ENCODE measurements at regions not wholly inside any gene's neighbourhood (a gene's known extent, or its start where the extent isn't known, plus 50 kb on each side); places are given as distances from the start of the nearest gene placed in this dataset.

DNA sequence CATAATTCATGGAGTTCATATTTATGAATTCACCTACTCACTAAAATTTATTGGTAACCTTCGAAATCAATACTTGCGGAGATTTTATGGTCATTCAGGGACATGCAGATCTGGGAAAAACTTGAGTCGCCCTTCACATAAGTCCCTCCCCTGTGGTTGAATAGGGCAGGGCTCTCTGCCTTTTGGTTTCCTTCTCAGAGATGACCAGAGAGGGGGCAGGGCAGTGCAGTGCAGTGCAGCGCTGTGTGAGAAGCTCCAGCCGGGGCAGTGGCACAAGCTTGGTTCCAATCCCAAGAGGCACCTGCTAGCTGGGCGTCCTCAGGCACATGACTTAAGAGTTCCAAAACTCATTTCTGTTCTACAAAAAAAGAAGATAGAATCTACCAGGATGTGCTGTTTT lies 274.4 kb upstream of the RAB6C start:
- DNase-seq (ENCODE audit: low read depth in 2 of 2), result no peak

DNA sequence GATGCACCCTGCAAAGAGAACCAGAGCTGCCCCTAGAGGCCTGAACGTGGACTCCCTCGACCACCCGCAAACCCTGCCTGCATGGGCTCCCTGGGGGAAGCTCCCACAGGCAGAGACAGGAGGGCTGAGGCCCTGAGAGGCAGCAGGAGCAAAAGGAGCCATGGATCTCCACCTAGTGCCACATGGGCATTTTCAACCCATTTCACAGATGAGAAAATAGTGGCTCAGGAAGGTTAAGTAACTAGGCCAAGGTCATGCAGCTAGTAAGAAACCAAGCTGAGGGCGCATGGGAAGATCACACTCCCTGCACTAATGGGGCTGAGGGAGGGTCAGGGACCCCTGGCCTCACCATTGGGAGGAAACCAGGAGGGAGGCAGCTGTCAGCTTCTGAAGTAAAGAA lies 271.7 kb upstream of the RAB6C start:
- no peak for DNase-seq (ENCODE audit: low read depth in 2 of 2)

DNA sequence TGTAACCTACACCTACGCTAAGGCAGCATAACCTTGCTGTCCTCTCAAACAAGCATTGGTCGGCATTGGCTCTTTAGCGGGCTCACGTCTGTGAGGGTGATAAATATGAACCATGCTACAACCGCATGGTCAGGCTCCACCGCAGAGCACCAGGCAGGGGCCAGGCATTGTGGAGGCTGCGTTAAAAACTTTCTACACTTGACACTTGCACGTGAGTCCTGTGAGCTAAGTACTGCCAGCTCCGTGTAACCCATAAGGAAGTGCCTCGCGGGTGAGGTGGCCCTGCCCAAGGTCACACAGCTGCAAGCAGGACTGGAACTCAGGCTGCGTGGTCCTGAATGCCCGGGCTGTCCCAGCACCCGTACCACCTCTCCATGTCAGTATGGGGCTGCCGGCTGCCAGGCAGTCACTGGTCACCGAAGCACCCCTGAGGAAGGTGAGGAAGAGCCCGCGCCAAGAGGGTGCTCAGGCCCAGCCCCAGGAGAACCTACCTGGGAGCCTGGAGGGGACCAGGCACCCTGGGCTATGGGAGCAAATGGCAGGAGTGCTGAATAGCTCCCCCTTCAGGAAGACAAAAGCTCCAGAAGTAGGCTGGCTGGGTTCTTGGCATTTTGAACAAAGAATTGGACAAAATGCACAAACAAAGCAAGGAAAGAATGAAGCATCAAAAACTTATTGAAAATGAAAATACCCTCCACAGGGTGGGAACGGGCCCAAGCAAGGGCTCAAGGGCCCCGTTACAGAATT lies 271.1 kb upstream of the RAB6C start:
- no peak for DNase-seq (ENCODE audit: low read depth in 2 of 2)

DNA sequence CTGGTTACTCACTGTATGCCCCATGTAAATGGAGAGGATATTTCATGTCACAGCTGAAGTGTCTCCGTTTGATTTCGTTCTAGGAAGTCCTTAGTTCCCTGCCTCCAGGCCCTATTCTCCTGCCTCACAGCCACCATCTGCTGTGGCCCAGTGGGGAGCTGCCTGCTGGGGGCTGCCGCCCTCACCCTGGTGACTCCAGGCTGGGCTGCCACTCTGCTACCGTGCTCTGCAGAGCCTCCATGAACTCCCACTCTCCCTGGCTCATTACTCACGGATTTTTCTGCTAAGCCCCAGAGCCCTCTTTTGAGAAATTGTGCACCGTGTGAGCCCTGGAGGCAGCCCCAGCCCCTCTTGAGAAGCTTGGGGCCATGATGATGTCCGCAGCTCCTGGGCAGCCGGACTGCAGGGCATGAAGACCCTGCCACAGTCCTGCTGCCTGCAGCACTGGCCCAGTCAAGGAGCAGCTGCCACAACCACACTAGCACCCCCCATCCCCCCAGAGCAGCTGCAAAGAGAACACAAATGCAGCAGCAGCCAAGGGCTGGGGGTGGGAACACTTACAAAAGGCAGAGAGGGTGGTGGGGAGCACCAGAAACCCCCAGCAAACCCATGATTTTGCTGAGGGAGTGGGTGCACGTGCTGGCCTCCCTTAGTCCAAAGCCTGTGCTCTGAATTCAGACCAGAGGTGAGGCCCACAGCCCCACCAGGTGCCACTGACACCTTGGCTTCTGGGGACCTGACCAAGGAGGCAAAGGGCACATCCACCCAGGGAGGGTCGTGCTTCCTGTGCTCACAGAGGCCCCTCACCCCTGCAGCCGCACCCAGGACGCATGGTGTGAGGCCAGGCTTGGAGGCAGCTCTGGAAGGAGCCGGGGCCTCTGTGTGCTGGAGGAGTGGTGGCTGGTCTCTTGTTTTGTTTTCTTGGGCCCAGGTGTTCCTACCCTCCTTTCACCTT lies 270.2 kb upstream of the RAB6C start:
- no peak for DNase-seq (ENCODE audit: low read depth in 2 of 2)

DNA sequence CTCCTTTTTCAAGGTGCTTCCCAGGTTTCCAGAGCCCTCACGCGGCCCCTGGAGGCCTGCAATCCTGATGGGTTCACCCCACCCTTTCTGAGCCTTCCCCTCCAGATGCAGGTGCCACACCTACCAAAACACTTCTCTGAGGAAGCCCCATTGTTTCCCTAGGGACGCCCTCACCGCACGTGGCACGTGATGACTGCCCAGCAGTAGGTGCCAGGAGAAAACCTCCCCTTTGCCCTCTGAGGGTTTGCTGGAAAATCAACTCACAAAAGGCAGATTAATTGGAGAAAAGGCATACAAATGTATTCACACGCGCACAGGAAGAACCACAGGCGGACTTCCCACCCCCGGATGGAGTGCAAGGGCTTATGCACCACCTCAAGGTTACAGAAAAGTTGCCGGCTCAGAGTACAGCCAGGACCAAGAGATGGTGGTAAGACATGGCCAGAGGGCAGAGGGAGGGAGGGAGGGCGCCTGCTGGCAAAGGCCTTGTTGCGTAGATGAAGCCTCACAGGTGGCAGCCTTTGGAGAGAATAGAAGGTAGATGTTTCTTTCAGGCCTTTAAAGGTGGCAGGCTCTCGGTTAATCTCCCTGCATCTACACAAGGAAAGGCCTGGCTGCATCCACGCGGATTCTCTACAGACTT lies 269.4 kb upstream of the RAB6C start:
- DNase-seq (ENCODE audit: low read depth in 2 of 2), result no peak

DNA sequence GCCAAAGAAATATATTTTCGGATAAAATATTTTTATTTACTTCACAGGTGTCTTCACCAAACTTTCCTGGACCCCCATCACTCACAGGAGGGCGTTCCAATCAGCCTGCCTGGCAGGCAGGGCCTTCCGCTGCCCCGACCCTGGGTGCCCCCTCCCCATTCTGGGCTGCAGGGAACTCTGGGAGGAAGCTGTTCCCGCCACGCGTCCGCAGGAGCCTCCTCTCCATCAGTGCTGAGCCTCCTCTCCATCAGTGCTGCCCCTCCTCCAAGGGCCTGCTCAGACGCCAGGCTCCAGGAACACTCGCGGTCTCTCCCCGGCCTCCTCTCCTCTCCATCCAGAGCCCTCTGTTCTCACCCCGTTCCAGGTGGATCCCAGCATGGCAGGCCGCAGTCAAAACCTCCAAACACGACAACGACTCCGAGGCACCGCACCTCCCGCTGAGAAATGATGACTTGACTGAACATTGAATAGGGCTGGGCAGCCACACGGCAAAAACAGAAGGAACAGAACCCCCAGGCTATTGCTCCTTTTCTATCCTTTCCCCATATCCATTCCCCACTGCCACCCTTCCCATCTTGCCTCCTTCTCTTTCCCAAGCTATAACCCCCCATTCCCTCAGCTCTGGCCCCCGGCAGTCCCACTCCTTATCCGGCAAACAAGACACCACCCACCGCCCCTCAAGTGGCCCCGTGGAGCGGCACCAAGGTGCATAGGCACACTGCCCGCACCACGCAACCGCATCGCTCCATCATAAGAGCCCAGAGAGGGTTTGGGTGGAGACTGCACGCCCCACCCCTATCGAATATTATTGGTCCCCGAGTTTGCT lies 268.6 kb upstream of the RAB6C start:
- no peak for DNase-seq (ENCODE audit: low read depth in 2 of 2)

DNA sequence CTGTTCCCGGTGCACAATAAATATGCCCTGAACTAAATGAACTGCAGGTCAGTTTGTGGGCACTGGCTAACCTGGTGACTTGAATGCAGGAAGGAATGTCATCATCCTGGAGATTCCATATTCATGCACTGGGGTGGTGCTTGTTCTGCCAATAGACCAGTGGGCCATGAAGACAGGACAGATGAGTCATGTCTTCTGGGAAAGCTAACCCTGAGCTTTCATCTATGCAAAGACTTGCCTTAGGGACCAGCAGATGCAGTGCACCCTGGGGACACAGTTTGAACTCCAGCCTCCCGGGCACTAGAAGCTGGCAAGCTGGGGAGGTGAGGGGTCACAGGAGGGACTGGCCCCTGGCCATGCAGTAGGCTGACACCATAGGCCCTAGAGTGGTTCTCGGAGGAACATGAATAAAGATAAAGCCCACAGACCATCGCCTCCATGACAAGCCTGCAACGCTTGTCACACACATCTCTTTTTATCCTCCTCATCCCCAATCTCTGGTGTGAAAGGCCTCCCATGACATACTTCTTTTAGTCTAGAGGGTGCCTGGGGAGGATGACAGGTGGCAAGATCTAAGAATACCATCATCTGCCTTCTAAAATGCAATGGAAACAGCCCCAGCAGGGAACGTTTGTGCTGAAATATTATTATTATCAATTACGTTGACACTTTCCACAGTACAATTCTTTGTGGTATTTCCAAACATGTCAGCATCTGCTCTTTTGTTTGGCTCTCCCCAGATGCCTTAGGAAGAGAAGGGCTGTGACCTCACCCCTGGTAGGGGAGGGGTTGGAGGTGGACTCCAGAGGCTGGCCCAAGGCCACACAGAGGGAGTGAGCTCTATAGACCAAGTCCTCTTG lies 267.4 kb upstream of the RAB6C start:
- DNase-seq (ENCODE audit: low read depth in 2 of 2), result no peak

DNA sequence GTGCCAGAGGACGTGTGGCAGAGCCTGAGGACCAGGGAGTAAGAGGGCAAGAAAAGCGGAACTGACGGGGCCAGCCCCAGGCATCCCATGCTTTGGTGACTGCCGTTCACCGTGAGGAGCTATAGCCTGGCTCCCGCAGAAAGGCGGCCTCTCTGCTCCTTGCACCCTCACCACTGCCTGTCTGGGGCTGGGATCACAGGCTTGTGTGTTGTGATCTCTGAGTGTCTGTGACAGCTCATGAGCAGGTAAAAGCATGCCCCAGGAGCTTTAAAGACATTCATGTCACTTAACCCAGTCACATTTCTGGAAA lies 266.8 kb upstream of the RAB6C start:
- no peak for DNase-seq (ENCODE audit: low read depth in 2 of 2)

DNA sequence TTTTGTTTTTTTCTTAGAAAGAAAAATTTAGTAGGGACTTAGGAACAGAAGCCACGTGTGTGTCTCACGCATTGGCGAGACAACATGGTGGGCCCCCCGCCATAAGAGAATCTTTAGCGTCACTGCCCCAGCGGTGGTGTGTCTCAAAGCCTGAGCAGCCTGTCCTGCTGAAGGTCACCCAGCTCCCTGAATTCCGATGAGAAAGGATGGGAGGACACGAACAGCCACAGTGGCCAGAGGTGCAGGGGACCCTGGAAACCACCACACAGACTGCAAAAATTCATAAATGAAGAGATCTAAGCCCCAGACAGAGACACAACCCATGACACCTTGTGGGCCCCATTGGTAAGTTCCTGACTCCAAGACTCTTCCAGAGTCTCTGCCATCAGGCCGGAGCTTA lies 266.1 kb upstream of the RAB6C start:
- no peak for DNase-seq (ENCODE audit: low read depth in 2 of 2)

DNA sequence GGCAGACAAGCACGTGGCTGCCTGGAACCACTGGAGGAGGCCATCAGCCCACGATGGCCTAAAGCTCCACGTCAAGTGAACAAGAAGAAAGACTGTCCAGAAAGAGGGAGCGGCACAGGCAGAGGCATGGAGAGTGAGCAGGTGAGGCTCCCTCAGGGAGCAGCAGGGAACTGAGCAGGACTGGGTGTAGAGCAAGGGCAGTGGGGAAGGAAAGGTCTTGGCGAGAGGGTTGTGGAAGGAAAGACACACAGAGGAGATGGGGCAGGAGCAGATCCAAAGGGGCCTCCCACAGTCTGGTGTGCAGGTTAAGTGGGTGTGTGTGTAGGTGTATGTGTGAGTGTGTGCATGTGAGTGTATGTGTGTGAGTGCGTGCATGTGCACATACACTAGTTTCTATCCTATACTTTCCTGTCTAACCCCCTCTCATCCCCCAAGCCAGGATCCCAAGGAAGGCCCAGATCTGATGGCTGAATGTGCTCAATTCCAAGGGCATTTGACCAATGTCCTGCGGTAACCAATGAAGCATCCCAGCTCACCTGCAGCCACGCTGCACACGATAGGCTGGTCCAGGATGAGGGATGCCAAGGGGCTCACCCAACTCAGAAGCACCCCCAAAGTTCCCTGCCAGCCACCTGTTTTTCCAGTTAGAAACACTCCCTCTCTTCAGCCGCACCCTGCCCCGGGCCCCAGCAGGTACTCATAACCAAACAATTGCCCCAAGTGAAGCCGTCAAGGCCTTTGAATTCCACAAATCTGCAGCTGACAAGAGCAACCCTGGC lies 262.5 kb upstream of the RAB6C start:
- DNase-seq (ENCODE audit: low read depth in 2 of 2), result no peak

DNA sequence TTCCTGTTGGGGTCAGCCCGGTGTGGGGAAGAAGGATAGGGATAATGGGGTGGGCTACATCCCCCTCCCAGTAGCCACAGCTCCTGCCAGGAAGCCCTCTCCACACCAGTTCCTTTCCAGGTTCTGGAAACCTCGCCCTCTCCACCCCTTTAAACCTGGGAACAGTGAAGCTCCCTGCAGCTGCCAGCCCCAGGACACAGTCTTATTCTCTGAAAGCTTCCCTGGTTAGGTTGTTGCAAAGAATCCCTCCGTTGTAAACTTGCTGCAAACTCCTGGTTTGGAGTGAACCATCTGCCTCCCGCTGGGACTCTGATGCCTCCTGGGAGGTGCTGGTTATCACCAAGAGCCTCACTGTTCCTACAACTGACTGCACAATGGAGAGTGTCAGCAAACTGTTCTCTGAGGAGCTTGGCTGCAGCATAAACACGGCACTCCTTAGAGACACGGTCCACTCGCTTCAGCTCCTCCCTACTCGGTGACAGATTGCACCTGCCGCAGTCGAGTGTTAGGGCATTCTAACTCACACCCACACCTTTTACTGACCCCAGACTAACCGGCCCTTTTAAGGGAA lies 261.8 kb upstream of the RAB6C start:
- no peak for DNase-seq (ENCODE audit: low read depth in 2 of 2)

DNA sequence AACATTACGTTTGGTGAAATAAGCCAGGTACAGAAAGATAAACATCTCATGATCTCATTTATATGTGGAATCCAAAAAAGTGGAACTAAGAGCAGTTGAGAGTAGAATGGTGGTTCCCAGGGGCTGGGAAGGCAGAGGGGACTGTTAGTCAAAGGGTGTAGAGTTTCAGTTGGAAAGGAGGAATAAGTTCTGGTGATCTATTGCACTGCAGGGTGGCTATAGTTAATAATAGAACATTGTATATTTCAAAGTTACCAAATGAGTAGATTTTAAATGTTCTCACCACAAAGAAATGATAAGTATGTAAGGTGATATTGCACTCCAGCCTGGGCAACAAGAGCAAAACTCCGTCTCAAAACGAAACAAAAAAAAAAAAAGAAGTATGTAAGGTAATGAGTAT lies 260.1 kb upstream of the RAB6C start:
- no peak for DNase-seq (ENCODE audit: low read depth in 2 of 2)

DNA sequence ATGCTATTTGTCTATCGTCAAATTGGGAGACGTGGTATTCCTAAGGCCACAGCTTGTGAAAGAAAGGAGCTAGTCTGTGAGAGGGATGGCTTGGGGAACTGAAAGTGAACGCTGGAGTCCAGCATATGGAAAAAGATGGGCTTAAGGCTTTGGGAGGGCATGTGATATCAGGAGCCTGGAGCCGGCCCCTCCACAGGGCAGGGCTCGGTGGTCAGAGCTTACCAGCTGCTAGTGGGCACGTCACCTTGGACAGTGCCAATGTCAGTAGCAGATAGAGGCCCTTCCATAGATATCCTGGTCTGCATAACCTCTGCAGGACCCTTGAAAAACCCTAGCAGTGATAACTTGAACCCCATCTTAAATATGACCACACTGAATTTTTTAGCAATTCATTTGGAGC lies 259.1 kb upstream of the RAB6C start:
- DNase-seq (ENCODE audit: low read depth in 2 of 2), result no peak

DNA sequence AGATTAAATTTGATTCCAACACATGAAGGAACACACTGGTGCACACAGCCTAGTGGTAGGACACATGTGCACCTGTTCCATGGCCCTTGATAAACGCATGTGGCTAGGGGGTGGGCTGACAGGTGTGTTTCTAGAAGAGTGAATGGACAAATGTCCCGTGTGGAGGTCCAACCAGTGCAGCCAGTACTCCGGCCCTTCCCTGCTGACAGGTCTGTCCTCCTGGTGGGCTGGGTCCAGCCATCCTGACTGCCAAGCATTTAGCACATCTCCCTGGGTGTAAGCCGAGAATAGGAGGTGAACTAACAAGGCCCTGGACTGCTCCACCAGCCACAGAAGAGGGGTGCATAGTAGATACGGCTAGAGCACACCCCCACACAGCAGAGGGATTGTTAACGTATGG lies 258.7 kb upstream of the RAB6C start:
- no peak for DNase-seq (ENCODE audit: low read depth in 2 of 2)

DNA sequence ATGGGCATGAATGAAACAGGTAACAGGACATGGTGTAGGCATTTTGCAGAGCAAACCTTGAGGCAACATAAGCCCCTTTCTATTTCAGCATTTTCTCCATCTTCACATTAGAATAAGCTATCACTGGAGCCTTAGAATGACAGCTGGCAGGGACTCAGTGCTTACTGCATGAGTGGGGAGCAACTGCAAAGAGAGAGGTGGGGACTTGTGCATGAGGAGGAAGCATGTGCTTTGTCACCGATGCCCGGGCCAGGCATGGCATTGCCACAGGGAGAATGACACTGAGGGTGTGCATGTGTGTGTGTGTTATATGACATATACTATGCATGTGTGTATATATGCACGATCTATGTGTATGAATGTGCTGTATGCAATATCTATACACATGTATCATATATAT lies 258.2 kb upstream of the RAB6C start:
- no peak for DNase-seq (ENCODE audit: low read depth in 2 of 2)

DNA sequence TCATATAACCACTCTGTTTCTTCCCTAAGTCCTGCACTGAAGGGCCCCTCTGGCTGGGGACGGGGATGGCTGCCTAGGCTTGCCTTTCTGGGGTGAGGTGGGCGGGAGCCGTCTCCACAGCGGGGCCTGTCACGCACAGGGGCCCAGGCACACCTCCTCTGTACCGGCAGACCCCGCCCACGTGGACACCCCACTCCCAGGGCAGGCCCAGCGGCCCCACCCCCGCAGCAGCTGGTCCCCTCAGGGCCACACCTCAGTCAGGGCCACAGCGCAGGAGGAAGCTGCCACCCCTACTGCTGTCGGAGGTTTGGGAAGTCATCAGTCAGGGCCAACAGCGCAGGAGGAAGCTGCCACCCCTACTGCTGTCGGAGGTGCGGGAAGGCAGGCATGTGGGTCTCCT lies 257.6 kb upstream of the RAB6C start:
- no peak for DNase-seq (ENCODE audit: low read depth in 2 of 2)

DNA sequence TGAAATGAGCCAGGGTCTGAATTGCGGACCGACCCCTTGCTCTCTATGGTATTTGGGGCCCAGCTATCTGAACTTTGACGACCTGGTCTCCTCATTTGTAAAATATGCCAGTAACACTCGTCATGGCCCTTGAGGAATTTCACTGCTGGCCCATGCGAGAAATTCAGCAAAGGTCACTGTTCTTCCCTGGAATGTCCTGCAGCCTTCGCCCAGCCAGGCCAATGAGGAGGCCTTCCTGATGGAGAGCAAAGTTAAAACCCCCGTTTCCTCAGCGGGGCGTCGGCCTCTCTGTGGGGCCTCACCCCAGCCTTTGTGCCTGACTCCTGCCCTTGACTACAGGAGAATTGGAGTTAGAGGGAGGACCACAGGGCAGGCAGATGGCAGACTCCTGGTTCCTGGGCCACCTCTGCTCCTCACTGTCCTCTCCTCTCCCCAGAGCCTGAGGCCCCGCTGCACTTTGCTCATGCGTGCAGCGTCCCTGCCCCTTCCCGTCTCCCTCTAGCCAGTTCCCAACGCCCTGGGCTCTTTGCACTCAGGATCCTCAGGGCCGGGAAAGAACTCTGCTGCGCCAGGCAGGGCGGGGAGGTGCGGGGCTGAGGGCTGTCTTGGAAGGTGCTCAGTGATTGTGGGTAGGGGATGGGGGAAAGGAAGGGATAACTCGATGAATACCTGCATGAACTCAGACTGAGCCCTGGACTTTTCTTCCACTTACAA lies 257.0 kb upstream of the RAB6C start:
- DNase-seq (ENCODE audit: low read depth in 2 of 2), result no peak

DNA sequence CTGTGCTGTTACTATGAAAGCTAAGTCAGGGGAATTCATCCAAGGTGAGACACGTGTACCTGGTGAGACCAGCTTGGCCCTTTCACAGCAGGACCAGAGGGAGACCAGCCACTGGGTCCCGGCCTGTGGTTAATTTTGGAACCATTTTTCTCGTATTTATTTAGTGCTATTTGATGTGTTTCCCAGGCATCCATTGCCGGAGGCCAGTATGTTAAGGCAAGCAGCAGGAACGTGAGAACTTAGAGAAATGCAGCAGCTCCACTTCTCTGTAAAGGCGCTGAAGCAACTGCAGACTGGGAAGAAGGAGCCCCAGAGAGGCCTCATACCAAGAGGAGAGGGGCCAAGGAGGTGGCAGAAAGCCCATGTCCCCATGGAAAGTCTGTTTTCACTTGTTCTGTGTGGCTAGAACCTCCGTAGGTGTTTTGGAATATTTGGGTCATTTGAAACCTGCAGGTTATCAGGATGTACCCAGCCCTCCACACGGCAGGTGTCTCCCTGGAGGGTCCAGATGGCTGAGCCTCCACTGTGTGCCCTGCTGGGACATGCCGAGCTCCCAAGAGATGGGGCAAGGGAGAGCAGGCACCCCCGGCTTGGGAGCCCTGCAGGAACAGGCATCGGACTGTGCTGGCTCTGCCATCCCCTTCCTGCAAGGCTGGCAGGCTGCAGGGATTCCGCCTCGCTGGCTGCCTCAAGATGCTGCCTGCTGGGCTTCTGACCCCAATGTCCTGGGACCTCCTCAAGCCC lies 256.0 kb upstream of the RAB6C start:
- no peak for DNase-seq (ENCODE audit: low read depth in 2 of 2)
